WTC11 (cell line): ENCODE measurements at regions not wholly inside any gene's neighbourhood (a gene's known extent, or its start where the extent isn't known, plus 50 kb on each side); places are given as distances from the start of the nearest gene placed in this dataset.

Source experiments
- CREB1 ChIP-seq: sonication (generic); formaldehyde crosslinking; IDR thresholded peaks from 2 replicates; pipeline ENCODE4 v1.8.0; 2023; ENCODE audit warnings: mild to moderate bottlenecking, missing genetic modification reagents
- ZNF263 ChIP-seq: sonication (generic); formaldehyde crosslinking; IDR thresholded peaks from 2 replicates; pipeline ENCODE4 v1.8.1; 2022; ENCODE audit warnings: low read depth, mild to moderate bottlenecking, moderate library complexity, missing genetic modification reagents
- TF ChIP-seq, protein P1 (sequence below): sonication (generic); formaldehyde crosslinking; IDR thresholded peaks from 2 replicates; pipeline ENCODE4 v1.8.1; 2023; ENCODE audit warnings: mild to moderate bottlenecking, missing genetic modification reagents, moderate library complexity
- TF ChIP-seq, protein P2 (sequence below): fragments of 200-600 bp; IDR thresholded peaks from 2 replicates; pipeline ENCODE4 v1.8.0; 2022; ENCODE audit warnings: antibody characterized with exemption
- TF ChIP-seq, protein P3 (sequence below): sonication (generic); formaldehyde crosslinking; IDR thresholded peaks from 2 replicates; pipeline ENCODE4 v1.8.1; 2022; ENCODE audit warnings: low read depth, mild to moderate bottlenecking, moderate library complexity, missing genetic modification reagents, borderline replicate concordance
- TF ChIP-seq, protein P4 (sequence below): sonication (generic); formaldehyde crosslinking; IDR thresholded peaks from 2 replicates; pipeline ENCODE4 v1.8.1; 2022; ENCODE audit warnings: mild to moderate bottlenecking, missing genetic modification reagents, moderate library complexity, borderline replicate concordance

DNA sequence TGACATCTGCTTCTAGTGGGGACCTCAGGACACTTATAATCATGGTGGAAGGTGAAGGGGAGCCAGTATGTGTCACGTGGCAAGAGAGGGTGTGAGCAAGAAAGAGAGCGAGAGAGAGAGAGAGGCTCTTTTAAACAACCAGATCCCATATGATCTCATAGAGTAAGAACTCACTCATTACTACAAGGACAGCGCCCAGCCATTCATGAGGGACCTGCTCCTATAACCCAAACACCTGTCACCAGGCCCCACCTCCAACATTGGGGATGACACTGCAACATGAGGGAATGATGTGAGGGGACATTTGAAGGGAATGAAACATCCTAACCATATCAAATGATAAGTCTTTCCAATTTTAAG is 427.5 kb downstream of the EFNA5 start:
- no peak for TF ChIP-seq CREB1 (CRISPR knock-in tag)
- TF ChIP-seq, protein P1, sequence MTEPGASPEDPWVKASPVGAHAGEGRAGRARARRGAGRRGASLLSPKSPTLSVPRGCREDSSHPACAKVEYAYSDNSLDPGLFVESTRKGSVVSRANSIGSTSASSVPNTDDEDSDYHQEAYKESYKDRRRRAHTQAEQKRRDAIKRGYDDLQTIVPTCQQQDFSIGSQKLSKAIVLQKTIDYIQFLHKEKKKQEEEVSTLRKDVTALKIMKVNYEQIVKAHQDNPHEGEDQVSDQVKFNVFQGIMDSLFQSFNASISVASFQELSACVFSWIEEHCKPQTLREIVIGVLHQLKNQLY (CRISPR knock-in tag) = no peak
- TF ChIP-seq, protein P2, sequence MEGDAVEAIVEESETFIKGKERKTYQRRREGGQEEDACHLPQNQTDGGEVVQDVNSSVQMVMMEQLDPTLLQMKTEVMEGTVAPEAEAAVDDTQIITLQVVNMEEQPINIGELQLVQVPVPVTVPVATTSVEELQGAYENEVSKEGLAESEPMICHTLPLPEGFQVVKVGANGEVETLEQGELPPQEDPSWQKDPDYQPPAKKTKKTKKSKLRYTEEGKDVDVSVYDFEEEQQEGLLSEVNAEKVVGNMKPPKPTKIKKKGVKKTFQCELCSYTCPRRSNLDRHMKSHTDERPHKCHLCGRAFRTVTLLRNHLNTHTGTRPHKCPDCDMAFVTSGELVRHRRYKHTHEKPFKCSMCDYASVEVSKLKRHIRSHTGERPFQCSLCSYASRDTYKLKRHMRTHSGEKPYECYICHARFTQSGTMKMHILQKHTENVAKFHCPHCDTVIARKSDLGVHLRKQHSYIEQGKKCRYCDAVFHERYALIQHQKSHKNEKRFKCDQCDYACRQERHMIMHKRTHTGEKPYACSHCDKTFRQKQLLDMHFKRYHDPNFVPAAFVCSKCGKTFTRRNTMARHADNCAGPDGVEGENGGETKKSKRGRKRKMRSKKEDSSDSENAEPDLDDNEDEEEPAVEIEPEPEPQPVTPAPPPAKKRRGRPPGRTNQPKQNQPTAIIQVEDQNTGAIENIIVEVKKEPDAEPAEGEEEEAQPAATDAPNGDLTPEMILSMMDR = no peak
- TF ChIP-seq, protein P3, sequence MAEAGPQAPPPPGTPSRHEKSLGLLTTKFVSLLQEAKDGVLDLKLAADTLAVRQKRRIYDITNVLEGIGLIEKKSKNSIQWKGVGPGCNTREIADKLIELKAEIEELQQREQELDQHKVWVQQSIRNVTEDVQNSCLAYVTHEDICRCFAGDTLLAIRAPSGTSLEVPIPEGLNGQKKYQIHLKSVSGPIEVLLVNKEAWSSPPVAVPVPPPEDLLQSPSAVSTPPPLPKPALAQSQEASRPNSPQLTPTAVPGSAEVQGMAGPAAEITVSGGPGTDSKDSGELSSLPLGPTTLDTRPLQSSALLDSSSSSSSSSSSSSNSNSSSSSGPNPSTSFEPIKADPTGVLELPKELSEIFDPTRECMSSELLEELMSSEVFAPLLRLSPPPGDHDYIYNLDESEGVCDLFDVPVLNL (CRISPR knock-in tag) = no peak
- TF ChIP-seq, protein P4, sequence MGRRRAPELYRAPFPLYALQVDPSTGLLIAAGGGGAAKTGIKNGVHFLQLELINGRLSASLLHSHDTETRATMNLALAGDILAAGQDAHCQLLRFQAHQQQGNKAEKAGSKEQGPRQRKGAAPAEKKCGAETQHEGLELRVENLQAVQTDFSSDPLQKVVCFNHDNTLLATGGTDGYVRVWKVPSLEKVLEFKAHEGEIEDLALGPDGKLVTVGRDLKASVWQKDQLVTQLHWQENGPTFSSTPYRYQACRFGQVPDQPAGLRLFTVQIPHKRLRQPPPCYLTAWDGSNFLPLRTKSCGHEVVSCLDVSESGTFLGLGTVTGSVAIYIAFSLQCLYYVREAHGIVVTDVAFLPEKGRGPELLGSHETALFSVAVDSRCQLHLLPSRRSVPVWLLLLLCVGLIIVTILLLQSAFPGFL = no peak
- no peak for TF ChIP-seq ZNF263 (CRISPR knock-in tag)
